CD4-positive, alpha-beta T cell treated with Interleukin-4 for 1 hour (primary cell): ENCODE measurements at regions not wholly inside any gene's neighbourhood (a gene's known extent, or its start where the extent isn't known, plus 50 kb on each side); places are given as distances from the start of the nearest gene placed in this dataset.
A peak's percentile ranks its signal among the peaks of the same experiment; 100 is the strongest.
"Not testable (repeated sequence)": the region's sequence is repeated elsewhere in the genome, so short reads cannot be mapped to it uniquely, and the experiment has no call there.

Source experiments
- DNase-seq, 2 donors: peaks; one replicate each; pipeline ENCODE4 v3.0.0-alpha.2; 2020 to 2022

GRCh38 chr5:174453690-174454089, 270.7 kb upstream of the MSX2 start:
- DNase-seq = peak in 1 of 2 donors; percentile 16

- DNase-seq = peak in 1 of 2 donors; percentile 63
Observed at GRCh38 chr5:174454464-174454863, 269.9 kb upstream of the MSX2 start.

- DNase-seq = no peak
Observed at GRCh38 chr5:174454890-174455289, 269.5 kb upstream of the MSX2 start.

- no peak for DNase-seq
Observed at GRCh38 chr5:174455301-174455700, 269.1 kb upstream of the MSX2 start.

GRCh38 chr5:174457141-174457678, 267.2 kb upstream of the MSX2 start:
- DNase-seq = no peak

DNA sequence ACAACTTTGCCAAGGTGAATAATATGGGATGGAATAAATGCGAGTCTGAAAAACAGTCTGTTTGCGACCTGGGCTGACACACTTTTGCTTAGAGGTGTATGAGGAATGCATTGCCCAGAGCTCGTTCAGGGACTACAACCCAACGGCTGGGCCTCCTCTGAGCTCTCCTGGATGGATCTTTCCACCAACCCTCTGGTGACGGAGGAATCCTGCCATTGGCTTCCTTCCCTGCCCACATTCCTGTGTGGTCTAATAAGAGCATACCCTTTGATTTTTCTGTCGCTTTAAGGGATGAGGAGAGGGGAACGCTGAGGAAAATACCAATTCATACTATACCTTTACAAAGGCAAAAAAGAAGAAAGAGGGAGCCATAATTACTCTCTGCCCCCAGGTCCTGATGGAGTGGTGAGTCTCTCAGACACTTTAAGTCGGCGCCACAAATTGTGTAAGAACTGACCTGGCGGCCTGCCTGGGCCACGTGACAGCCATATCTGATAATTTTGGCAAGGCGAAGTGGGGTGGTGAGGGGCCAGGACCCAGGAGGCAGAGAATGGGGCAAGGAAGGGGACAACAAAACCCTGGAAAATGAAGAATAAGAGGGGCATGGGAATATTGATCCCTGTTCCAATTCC, 265.2 kb upstream of the MSX2 start:
- no peak for DNase-seq

DNA sequence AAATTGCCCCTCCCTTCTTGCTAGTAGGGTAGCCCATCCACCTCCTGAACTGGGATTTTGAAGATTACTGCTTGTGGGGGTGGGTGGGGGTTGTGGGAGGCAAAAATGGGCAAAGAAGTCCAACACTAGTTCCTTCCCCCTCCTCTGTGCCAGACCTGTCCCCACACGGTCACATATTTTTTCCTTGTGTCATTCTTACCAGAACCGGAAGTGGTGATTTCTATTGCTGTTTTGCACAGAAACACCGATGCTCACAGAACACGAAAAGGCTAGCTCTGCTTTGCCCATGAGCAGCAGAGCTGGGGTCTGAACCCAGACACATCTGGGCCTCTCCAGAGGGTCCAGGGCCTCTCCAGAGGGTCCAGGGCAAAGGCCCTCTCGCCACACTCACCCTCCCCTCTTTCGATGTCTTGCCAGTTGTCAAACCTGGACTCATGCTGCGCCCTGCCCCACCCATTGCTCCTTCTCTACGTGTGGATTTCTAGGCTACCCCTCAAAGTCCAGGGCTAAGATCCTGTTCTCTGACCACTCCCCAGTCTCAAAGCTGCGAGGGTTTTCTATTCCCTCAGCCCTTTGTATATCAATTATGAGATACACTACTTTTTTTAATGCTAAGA, 264.4 kb upstream of the MSX2 start:
- DNase-seq = no peak

DNA sequence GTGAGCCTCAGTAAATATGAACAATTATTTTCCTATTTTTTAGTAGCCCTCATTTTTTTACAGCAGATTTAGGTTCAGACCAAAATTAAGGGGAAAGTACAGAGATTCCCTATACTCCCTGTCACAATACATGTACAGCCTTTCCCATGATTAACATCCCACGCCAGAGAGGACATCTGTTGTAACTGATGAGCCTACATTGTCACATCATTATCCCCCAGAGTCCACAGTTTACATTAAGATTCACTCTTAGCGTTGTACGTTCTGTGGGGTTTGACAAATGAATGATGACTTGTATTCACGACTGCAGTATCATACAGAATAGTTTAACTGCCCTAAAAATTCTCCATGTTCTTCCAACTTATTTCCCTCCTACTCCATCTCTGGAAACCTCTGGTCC, 262.3 kb upstream of the MSX2 start:
- DNase-seq = no peak

- no peak for DNase-seq
Observed at GRCh38 chr5:174464504-174465165, 259.7 kb upstream of the MSX2 start.

GRCh38 chr5:174471528-174471927, 252.9 kb upstream of the MSX2 start:
- not testable (repeated sequence) for DNase-seq

GRCh38 chr5:174472956-174473355, 251.4 kb upstream of the MSX2 start:
- no peak for DNase-seq

DNA sequence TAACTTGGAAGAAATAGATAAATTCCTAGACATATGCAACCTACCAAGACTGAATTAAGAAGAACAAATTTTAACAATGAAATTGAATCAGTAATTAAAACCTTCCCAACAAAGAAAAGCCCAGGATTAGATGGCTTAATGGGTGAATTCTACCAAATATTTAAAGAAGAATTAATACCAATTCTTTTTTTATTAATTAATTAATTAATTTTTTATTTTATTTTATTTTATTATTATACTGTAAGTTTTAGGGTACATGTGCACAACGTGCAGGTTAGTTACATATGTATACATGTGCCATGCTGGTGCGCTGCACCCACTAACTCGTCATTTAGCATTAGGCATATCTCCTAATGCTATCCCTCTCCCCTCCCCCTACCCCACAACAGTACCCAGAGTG, 248.4 kb upstream of the MSX2 start:
- DNase-seq = not testable (repeated sequence)

DNA sequence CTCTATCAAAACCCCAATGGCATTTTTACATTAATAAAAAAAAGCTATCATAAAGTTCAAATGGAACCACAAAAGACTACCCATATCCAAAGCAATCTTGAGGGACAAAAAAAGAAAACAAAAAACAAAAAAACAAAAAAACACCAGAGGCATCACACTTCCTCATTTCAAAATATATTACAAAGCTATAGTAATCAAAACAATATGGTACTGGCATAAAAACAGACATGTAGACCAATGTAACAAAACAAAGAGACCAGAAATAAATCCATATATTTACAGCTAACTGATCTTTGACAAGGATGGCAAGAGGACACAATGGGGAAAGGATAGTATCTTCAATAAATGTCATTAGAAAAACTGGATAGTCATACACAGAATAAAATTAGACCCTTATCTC, 245.1 kb upstream of the MSX2 start:
- no peak for DNase-seq

DNA sequence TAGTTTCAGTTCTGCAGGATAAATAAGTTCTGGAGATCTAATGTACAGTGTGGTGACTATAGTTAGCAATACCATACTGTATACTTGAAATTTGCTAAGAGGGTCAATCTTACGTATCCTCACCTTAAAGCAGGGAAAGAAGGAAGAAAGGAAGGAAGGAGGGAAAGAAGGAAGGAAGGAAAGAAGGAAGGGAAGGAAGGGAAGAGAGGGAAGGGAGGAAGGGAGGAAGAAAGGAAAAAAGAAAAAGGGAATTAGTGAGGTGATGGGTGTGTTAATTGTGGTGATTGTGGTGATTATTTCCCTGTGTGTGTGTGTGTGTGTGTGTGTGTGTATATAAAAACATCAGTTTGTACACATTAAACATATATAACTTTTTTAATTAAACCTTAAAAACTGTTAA, 242.6 kb upstream of the MSX2 start:
- no peak for DNase-seq

DNA sequence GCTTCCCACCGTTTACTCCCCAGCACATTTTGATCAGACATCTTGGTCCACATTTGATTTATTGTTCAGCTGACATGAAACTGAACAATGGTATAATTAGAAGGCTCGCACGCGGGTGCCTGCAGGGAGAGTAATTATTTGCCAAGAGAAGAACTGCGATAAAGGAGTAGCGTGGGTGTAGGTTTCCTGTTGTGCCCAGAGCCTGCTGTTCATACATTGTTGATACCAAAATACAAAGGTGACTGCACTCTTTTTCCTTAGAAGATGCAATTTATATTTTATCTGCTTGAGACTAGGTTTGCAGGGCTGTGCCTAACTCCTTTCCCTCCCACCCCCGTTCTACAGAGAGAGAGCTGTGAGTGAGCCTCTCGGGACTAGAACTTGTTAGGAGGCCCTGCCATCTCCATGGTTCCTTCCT, 241.8 kb upstream of the MSX2 start:
- DNase-seq = no peak

DNA sequence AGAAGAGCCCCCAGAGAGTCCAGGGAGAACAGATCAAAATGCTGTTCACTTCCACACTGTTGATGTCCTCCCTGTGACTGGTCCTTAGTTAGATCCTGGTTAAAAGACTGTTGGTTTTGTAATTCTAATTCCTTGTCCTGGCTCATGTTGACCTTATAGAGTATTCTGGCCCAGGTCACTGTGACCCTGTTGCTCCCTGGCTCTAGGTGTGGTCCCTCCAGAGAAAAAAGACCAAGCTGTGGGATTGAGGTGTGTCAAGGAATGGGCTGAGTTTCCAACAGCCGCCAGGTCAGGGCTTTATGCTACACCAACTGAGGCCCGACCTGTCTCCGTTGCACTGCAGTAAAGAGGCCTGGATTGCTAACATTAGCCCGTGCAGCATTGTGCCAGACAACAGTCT, 241.0 kb upstream of the MSX2 start:
- DNase-seq = no peak

DNA sequence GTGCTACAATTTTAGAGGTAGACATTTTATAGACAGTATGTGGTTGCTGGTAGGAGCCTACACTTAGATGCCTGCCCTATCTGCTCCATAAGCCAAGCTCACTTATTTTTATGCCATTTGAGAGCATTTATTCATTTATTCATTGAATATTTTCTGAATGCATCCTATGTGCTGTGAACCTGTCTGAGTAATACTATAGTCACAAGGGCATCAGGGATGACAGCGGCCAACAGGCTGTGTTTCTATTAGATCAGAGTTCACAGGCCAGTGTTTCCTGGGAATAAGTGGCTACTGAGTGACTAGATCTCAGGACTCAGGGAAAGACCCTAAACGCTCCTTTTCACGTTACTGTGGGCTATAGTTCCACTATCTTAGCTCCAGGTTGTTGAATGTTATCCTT, 235.2 kb upstream of the MSX2 start:
- no peak for DNase-seq

DNA sequence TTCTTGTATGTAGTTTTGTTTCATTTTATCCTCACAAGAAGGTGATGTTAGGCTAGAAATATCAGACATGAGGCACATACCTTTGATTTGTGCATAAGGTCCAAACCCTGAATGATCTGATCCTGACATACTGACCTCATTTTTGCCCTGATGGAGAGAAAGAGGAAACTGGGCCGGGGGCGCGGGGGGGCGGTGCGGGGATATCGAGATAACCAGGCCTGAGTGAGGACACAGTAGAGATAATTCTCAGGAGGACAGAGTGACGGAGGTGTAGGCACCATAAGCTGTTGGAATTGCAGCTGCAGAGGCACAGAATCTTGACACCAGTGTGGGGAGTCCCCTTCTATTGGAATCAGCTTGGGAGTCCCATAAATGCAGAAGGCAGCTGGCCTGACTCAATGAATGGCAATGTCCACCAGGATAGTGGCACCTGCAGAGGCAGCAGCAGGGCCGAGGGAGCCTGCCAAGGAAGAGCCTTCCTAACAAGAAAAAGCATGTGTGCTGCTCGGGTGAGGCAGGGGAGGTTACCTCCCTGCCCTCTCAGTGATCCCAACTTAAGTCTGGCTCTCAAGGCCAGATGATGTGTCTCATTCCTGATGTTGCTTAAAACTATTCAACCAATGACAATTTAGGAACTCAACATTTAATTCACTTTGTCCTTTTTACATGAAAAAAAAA, 234.3 kb upstream of the MSX2 start:
- no peak for DNase-seq

GRCh38 chr5:174490728-174491127, 233.7 kb upstream of the MSX2 start:
- no peak for DNase-seq

GRCh38 chr5:174491265-174491664, 233.1 kb upstream of the MSX2 start:
- no peak for DNase-seq

- no peak for DNase-seq
Observed at GRCh38 chr5:174491761-174492350, 232.5 kb upstream of the MSX2 start.

DNA sequence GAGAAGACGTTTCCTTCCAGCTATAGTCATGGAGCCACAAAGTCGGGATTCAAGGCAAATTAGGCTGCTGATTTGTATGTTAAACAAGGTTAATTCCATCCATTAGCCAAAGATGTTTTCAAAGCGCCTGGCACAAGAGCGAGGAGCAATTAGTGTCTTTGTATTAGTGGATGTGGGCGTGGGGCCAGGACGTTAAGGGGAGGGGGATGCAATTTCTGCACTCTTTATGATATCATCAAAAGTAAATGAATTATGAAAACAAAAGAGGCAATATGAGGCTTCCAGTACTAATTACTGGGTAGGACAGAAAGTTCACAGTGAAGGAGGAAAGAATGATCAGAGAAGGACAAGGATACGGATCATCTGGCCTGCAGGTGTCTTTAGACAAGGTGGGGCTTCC, 230.9 kb upstream of the MSX2 start:
- no peak for DNase-seq

GRCh38 chr5:174497939-174498338, 226.4 kb upstream of the MSX2 start:
- not testable (repeated sequence) for DNase-seq
